Type B pancreatic cell (in vitro differentiated cells): ENCODE measurements at regions not wholly inside any gene's neighbourhood (a gene's known extent, or its start where the extent isn't known, plus 50 kb on each side); places are given as distances from the start of the nearest gene placed in this dataset.
A peak's percentile ranks its signal among the peaks of the same experiment; 100 is the strongest.
"Not testable (repeated sequence)": the region's sequence is repeated elsewhere in the genome, so short reads cannot be mapped to it uniquely, and the experiment has no call there.

Experiments used
- DNase-seq: peaks from one replicate; pipeline ENCODE4 v3.0.0; 2021; ENCODE audit warnings: mixed read lengths; ENCODE audit not compliant: unreplicated experiment; ENCODE audit errors: extremely low spot score
- H3K27ac Mint-ChIP-seq: 2 replicates; pipeline ENCODE4 v1.8.0; 2021; ENCODE audit warnings: mild to moderate bottlenecking, mixed read lengths
- H3K27me3 Mint-ChIP-seq: 2 replicates; pipeline ENCODE4 v1.8.0; 2021; ENCODE audit warnings: mixed read lengths
- H3K36me3 Mint-ChIP-seq: 2 replicates; pipeline ENCODE4 v1.8.0; 2021; ENCODE audit warnings: mixed read lengths
- H3K4me1 Mint-ChIP-seq: one replicate; pipeline ENCODE4 v1.8.0; 2021; ENCODE audit warnings: mixed read lengths; ENCODE audit not compliant: unreplicated experiment
- H3K4me3 Mint-ChIP-seq: 2 replicates; pipeline ENCODE4 v1.8.0; 2021; ENCODE audit warnings: mild to moderate bottlenecking, mixed read lengths
- H3K9me3 Mint-ChIP-seq: 2 replicates; pipeline ENCODE4 v1.8.0; 2021; ENCODE audit warnings: mixed read lengths
- CTCF ChIP-seq: fragments of 200-600 bp; sonication (generic); conservative IDR thresholded peaks from 2 replicates; pipeline ENCODE4 v1.5.0; 2021; ENCODE audit warnings: antibody characterized with exemption, mild to moderate bottlenecking

GRCh38 chr18:39587586-39587985 is 2022.0 kb upstream of the CELF4 start:
- no peak for DNase-seq
- Mint-ChIP-seq H3K27me3 (no peaks in the 10 kb centered on the region), H3K4me3 (no peak overlapping the region), H3K36me3 (no peaks in the 10 kb centered on the region), H3K4me1 (peaks cover 10% of the 10 kb centered on the region), H3K9me3 (no peaks in the 10 kb centered on the region), H3K27ac (no peak overlapping the region)
- no peak for TF ChIP-seq CTCF

GRCh38 chr18:39586741-39587140 is 2021.1 kb upstream of the CELF4 start:
- peaks cover 10% of the 10 kb centered on the region for H3K4me1 Mint-ChIP-seq
- H3K4me3 Mint-ChIP-seq = no peak overlapping the region
- DNase-seq = no peak
- no peaks in the 10 kb centered on the region for H3K27me3 Mint-ChIP-seq
- no peak for TF ChIP-seq CTCF
- H3K27ac Mint-ChIP-seq = no peak overlapping the region
- peaks cover 3% of the 10 kb centered on the region for H3K9me3 Mint-ChIP-seq
- H3K36me3 Mint-ChIP-seq = no peaks in the 10 kb centered on the region

GRCh38 chr18:39574897-39575296 is 2009.3 kb upstream of the CELF4 start:
- Mint-ChIP-seq H3K27me3 (no peaks in the 10 kb centered on the region), H3K4me1 (peaks cover 8% of the 10 kb centered on the region), H3K27ac (no peak overlapping the region), H3K4me3 (no peak overlapping the region), H3K36me3 (no peaks in the 10 kb centered on the region), H3K9me3 (no peaks in the 10 kb centered on the region)
- no peak for TF ChIP-seq CTCF
- DNase-seq = no peak

- Mint-ChIP-seq H3K36me3 (no peaks in the 10 kb centered on the region), H3K4me3 (no peak overlapping the region), H3K9me3 (no peaks in the 10 kb centered on the region), H3K4me1 (no peaks in the 10 kb centered on the region), H3K27me3 (no peaks in the 10 kb centered on the region), H3K27ac (no peak overlapping the region)
- DNase-seq = no peak
- TF ChIP-seq CTCF = peak; percentile 72
Measured at GRCh38 chr18:39571511-39571910, 2005.9 kb upstream of the CELF4 start.

- H3K27ac Mint-ChIP-seq, DNase-seq: not testable (repeated sequence)
Measured at GRCh38 chr18:39565551-39566230, 2000.1 kb upstream of the CELF4 start.

GRCh38 chr18:39564716-39565115 is 1999.1 kb upstream of the CELF4 start:
- no peaks in the 10 kb centered on the region for H3K9me3 Mint-ChIP-seq
- no peak for TF ChIP-seq CTCF
- H3K4me3 Mint-ChIP-seq = no peak overlapping the region
- no peaks in the 10 kb centered on the region for H3K27me3 Mint-ChIP-seq
- DNase-seq = no peak
- H3K27ac Mint-ChIP-seq = no peak overlapping the region
- no peaks in the 10 kb centered on the region for H3K4me1 Mint-ChIP-seq
- no peaks in the 10 kb centered on the region for H3K36me3 Mint-ChIP-seq

More at GRCh38 chr18:39565551-39566230, 2000.1 kb upstream of the CELF4 start:
- H3K4me3 Mint-ChIP-seq, H3K4me1 Mint-ChIP-seq, H3K9me3 Mint-ChIP-seq, H3K27me3 Mint-ChIP-seq, H3K36me3 Mint-ChIP-seq: not testable (repeated sequence)
